Memory B cell (primary cell): ENCODE measurements at regions not wholly inside any gene's neighbourhood (a gene's known extent, or its start where the extent isn't known, plus 50 kb on each side); places are given as distances from the start of the nearest gene placed in this dataset.
"Not testable (repeated sequence)": the region's sequence is repeated elsewhere in the genome, so short reads cannot be mapped to it uniquely, and the experiment has no call there.

ENCODE experiments used
- ATAC-seq: fragments of 150-1000 bp; cut with Tn5 transposase; 2 replicates; pipeline ENCODE4 v1.10.0; 2021; ENCODE audit warnings: low read depth, mild to moderate bottlenecking, moderate library complexity
- DNase-seq, 2 donors: peaks; one replicate each; pipeline ENCODE4 v3.0.0; 2022; ENCODE audit warnings: low spot score in 2 of 2
- H3K27ac Mint-ChIP-seq: one replicate; pipeline ENCODE4 v1.8.0; 2022; ENCODE audit warnings: mild to moderate bottlenecking, moderate library complexity, mixed read lengths
- H3K27me3 Mint-ChIP-seq: one replicate; pipeline ENCODE4 v1.8.0; 2022; ENCODE audit warnings: mixed read lengths
- H3K36me3 Mint-ChIP-seq: one replicate; pipeline ENCODE4 v1.8.0; 2022; ENCODE audit warnings: mild to moderate bottlenecking, mixed read lengths
- H3K4me1 Mint-ChIP-seq: one replicate; pipeline ENCODE4 v1.8.0; 2022; ENCODE audit warnings: mixed read lengths
- H3K4me3 Mint-ChIP-seq: one replicate; pipeline ENCODE4 v1.8.0; 2022; ENCODE audit warnings: mild to moderate bottlenecking, moderate library complexity, mixed read lengths
- H3K9me3 Mint-ChIP-seq: one replicate; pipeline ENCODE4 v1.8.0; 2022; ENCODE audit warnings: mixed read lengths

- Mint-ChIP-seq H3K36me3 (peaks cover 23% of the 10 kb centered on the region), H3K27ac (no peak overlapping the region), H3K9me3 (no peaks in the 10 kb centered on the region), H3K27me3 (no peaks in the 10 kb centered on the region), H3K4me1 (no peaks in the 10 kb centered on the region), H3K4me3 (no peak overlapping the region)
- ATAC-seq: no peak
- no peak for DNase-seq
These were observed 484.0 kb downstream of the UTRN start for GRCh38 chr6:144769142-144769541.

- H3K4me1 Mint-ChIP-seq: peaks cover 3% of the 10 kb centered on the region
- H3K9me3 Mint-ChIP-seq: no peaks in the 10 kb centered on the region
- no peaks in the 10 kb centered on the region for H3K27me3 Mint-ChIP-seq
- no peak overlapping the region for H3K27ac Mint-ChIP-seq
- H3K4me3 Mint-ChIP-seq: no peak overlapping the region
- no peak for DNase-seq
- no peak for ATAC-seq
- peaks cover 50% of the 10 kb centered on the region for H3K36me3 Mint-ChIP-seq
These were observed 491.1 kb downstream of the UTRN start for GRCh38 chr6:144776031-144776819.

- Mint-ChIP-seq H3K27ac (no peak overlapping the region), H3K9me3 (no peaks in the 10 kb centered on the region), H3K36me3 (peaks cover 52% of the 10 kb centered on the region), H3K27me3 (no peaks in the 10 kb centered on the region), H3K4me1 (peaks cover 3% of the 10 kb centered on the region), H3K4me3 (no peak overlapping the region)
- DNase-seq: no peak
- no peak for ATAC-seq
These were observed 492.1 kb downstream of the UTRN start for GRCh38 chr6:144777249-144777648.

GRCh38 chr6:144778056-144778455, 492.9 kb downstream of the UTRN start:
- Mint-ChIP-seq H3K36me3 (peaks cover 51% of the 10 kb centered on the region), H3K27me3 (no peaks in the 10 kb centered on the region), H3K4me3 (no peak overlapping the region), H3K9me3 (no peaks in the 10 kb centered on the region), H3K4me1 (peaks cover 3% of the 10 kb centered on the region), H3K27ac (no peak overlapping the region)
- DNase-seq (no peak), ATAC-seq (no peak)

- peaks cover 46% of the 10 kb centered on the region for H3K36me3 Mint-ChIP-seq
- H3K27ac Mint-ChIP-seq: no peak overlapping the region
- H3K4me3 Mint-ChIP-seq: no peak overlapping the region
- no peaks in the 10 kb centered on the region for H3K9me3 Mint-ChIP-seq
- DNase-seq (no peak), ATAC-seq (no peak)
- H3K4me1 Mint-ChIP-seq: peaks cover 3% of the 10 kb centered on the region
- no peaks in the 10 kb centered on the region for H3K27me3 Mint-ChIP-seq
These were observed 493.8 kb downstream of the UTRN start for GRCh38 chr6:144778773-144779492.

- ATAC-seq: no peak
- peaks cover 32% of the 10 kb centered on the region for H3K36me3 Mint-ChIP-seq
- DNase-seq: no peak
- H3K27me3 Mint-ChIP-seq: no peaks in the 10 kb centered on the region
- H3K27ac Mint-ChIP-seq: peak overlapping the region; percentile 50
- H3K4me3 Mint-ChIP-seq: no peak overlapping the region
- peaks cover 3% of the 10 kb centered on the region for H3K4me1 Mint-ChIP-seq
- no peaks in the 10 kb centered on the region for H3K9me3 Mint-ChIP-seq
These were observed 496.7 kb downstream of the UTRN start for GRCh38 chr6:144781836-144782235.

- Mint-ChIP-seq H3K27me3 (no peaks in the 10 kb centered on the region), H3K9me3 (no peaks in the 10 kb centered on the region), H3K4me3 (no peak overlapping the region), H3K36me3 (peaks cover 31% of the 10 kb centered on the region), H3K4me1 (peaks cover 3% of the 10 kb centered on the region), H3K27ac (no peak overlapping the region)
- DNase-seq (no peak), ATAC-seq (no peak)
These were observed 497.5 kb downstream of the UTRN start for GRCh38 chr6:144782634-144783033.

- no peaks in the 10 kb centered on the region for H3K9me3 Mint-ChIP-seq
- H3K4me1 Mint-ChIP-seq: peaks cover 3% of the 10 kb centered on the region
- H3K27me3 Mint-ChIP-seq: no peaks in the 10 kb centered on the region
- no peak overlapping the region for H3K4me3 Mint-ChIP-seq
- no peak overlapping the region for H3K27ac Mint-ChIP-seq
- H3K36me3 Mint-ChIP-seq: peaks cover 28% of the 10 kb centered on the region
- DNase-seq (no peak), ATAC-seq (no peak)
These were observed 499.9 kb downstream of the UTRN start for GRCh38 chr6:144785056-144785455.

- Mint-ChIP-seq H3K36me3 (peaks cover 26% of the 10 kb centered on the region), H3K4me3 (no peak overlapping the region), H3K9me3 (no peaks in the 10 kb centered on the region), H3K27me3 (no peaks in the 10 kb centered on the region), H3K4me1 (no peaks in the 10 kb centered on the region), H3K27ac (peak overlapping the region; percentile 8)
- no peak for DNase-seq
- no peak for ATAC-seq
These were observed 501.7 kb downstream of the UTRN start for GRCh38 chr6:144786825-144787224.

- H3K36me3 Mint-ChIP-seq: peaks cover 57% of the 10 kb centered on the region
- no peak for DNase-seq
- no peak overlapping the region for H3K4me3 Mint-ChIP-seq
- H3K27me3 Mint-ChIP-seq: no peaks in the 10 kb centered on the region
- no peaks in the 10 kb centered on the region for H3K4me1 Mint-ChIP-seq
- ATAC-seq: no peak
- peak overlapping the region; percentile 11 for H3K27ac Mint-ChIP-seq
- peaks cover 6% of the 10 kb centered on the region for H3K9me3 Mint-ChIP-seq
These were observed 508.6 kb downstream of the UTRN start for GRCh38 chr6:144793744-144794143.

GRCh38 chr6:144795022-144795421, 509.9 kb downstream of the UTRN start:
- not testable (repeated sequence) for H3K4me1 Mint-ChIP-seq, H3K27me3 Mint-ChIP-seq, H3K27ac Mint-ChIP-seq, H3K4me3 Mint-ChIP-seq, H3K9me3 Mint-ChIP-seq, ATAC-seq, DNase-seq
- peaks cover 58% of the 10 kb centered on the region for H3K36me3 Mint-ChIP-seq

- Mint-ChIP-seq H3K9me3 (peaks cover 6% of the 10 kb centered on the region), H3K4me1 (no peaks in the 10 kb centered on the region), H3K4me3 (no peak overlapping the region), H3K27ac (no peak overlapping the region), H3K36me3 (peaks cover 58% of the 10 kb centered on the region), H3K27me3 (no peaks in the 10 kb centered on the region)
- DNase-seq (no peak), ATAC-seq (no peak)
These were observed 510.9 kb downstream of the UTRN start for GRCh38 chr6:144796070-144796469.

GRCh38 chr6:144797881-144798589, 512.9 kb downstream of the UTRN start:
- Mint-ChIP-seq H3K9me3 (peaks cover 6% of the 10 kb centered on the region), H3K4me1 (no peaks in the 10 kb centered on the region), H3K4me3 (no peak overlapping the region), H3K27ac (no peak overlapping the region), H3K36me3 (peaks cover 50% of the 10 kb centered on the region), H3K27me3 (no peaks in the 10 kb centered on the region)
- ATAC-seq (no peak), DNase-seq (no peak)

- no peak overlapping the region for H3K27ac Mint-ChIP-seq
- DNase-seq (no peak), ATAC-seq (no peak)
- no peaks in the 10 kb centered on the region for H3K27me3 Mint-ChIP-seq
- no peaks in the 10 kb centered on the region for H3K9me3 Mint-ChIP-seq
- H3K4me1 Mint-ChIP-seq: no peaks in the 10 kb centered on the region
- peaks cover 35% of the 10 kb centered on the region for H3K36me3 Mint-ChIP-seq
- no peak overlapping the region for H3K4me3 Mint-ChIP-seq
These were observed 519.2 kb downstream of the UTRN start for GRCh38 chr6:144804246-144804790.
